Glomerular visceral epithelial cell (primary cell): ENCODE measurements at regions not wholly inside any gene's neighbourhood (a gene's known extent, or its start where the extent isn't known, plus 50 kb on each side); places are given as distances from the start of the nearest gene placed in this dataset.

Experiments used
- DNase-seq: peaks from one replicate; pipeline ENCODE4 v3.0.0-alpha.2; 2016; ENCODE audit errors: extremely low spot score

- DNase-seq: no peak
Measured at GRCh38 chr13:37934339-37935191, 65.0 kb upstream of the TRPC4 start.

GRCh38 chr13:37929308-37929707 is 59.7 kb upstream of the TRPC4 start:
- no peak for DNase-seq

- DNase-seq: no peak
Measured at GRCh38 chr13:37927561-37927960, 58.0 kb upstream of the TRPC4 start.

- no peak for DNase-seq
Measured at GRCh38 chr13:37925878-37926473, 56.4 kb upstream of the TRPC4 start.

GRCh38 chr13:37923236-37923635 is 53.7 kb upstream of the TRPC4 start:
- no peak for DNase-seq

- DNase-seq: no peak
Measured at GRCh38 chr13:37919329-37919880, 49.8 kb upstream of the TRPC4 start.
